GM21528 (cell line): ENCODE measurements at regions not wholly inside any gene's neighbourhood (a gene's known extent, or its start where the extent isn't known, plus 50 kb on each side); places are given as distances from the start of the nearest gene placed in this dataset.
"Not testable (repeated sequence)": the region's sequence is repeated elsewhere in the genome, so short reads cannot be mapped to it uniquely, and the experiment has no call there.

ENCODE experiments used
- ATAC-seq: cut with Tn5 transposase; IDR thresholded peaks from one replicate; pipeline ENCODE4 v1.9.1; 2021; ENCODE audit warnings: mild to moderate bottlenecking, moderate library complexity; ENCODE audit not compliant: unreplicated experiment, low FRiP score

DNA sequence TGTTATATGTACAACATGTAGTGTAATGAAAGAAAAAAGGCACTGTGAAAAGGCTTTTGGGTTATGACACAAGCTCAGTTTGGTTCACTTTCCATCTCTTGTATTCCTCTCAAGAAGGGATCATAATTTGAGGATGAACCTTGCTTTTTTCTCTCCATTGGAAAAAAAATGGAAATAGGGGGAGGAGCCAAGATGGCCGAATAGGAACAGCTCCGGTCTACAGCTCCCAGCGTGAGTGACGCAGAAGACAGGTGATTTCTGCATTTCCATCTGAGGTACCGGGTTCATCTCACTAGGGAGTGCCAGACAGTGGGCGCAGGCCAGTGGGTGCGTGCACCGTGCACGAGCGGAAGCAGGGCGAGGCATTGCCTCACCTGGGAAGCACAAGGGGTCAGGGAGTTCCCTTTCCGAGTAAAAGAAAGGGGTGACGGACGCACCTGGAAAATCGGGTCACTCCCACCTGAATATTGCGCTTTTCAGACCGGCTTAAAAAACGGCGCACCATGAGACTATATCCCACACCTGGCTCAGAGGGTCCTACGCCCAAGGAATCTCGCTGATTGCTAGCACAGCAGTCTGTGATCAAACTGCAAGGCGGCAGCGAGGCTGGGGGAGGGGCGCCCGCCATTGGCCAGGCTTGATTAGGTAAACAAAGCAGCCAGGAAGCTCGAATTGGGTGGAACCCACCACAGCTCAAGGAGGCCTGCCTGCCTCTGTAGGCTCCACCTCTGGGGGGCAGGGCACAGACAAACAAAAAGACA is 49.9 kb upstream of the SETMAR start:
- not testable (repeated sequence) for ATAC-seq
